A673 (cell line): ENCODE measurements at regions not wholly inside any gene's neighbourhood (a gene's known extent, or its start where the extent isn't known, plus 50 kb on each side); places are given as distances from the start of the nearest gene placed in this dataset.

Source experiments
- BruUV-seq: library from RNA; stranded (reverse); fragments of 400-500 nt; replicated peaks from 2 replicates; lab custom pipeline; 2021; lab: Mats Ljungman, UMichigan
- CTCF ChIA-PET: fragments of 300-600 bp; sonication (Branson Sonifier 250); formaldehyde crosslinking; loops from one replicate; lab custom pipeline; 2022; ENCODE audit warnings: antibody characterized with exemption; lab: Charles Lee
- POLR2A ChIA-PET: fragments of 300-600 bp; sonication (Branson Sonifier 250); formaldehyde crosslinking; loops from one replicate; lab custom pipeline; 2022; ENCODE audit warnings: antibody characterized with exemption; ENCODE audit not compliant: low non-redundant PET; lab: Charles Lee
- DNase-seq: peaks from one replicate; pipeline ENCODE4 v3.0.0-alpha.2; 2015; ENCODE audit warnings: low spot score
- H3K27ac ChIP-seq: fragments of 200-600 bp; sonication (generic); 2 replicates; pipeline ENCODE4 v1.5.1; 2016; ENCODE audit warnings: mixed run types, low read depth, mild to moderate bottlenecking, mixed read lengths, antibody characterized with exemption, low read length; ENCODE audit not compliant: poor library complexity, severe bottlenecking
- H3K27me3 ChIP-seq: fragments of 200-600 bp; sonication (generic); replicated peaks from 2 replicates; pipeline ENCODE4 v1.6.1; 2017; ENCODE audit warnings: mixed run types, low read depth, mild to moderate bottlenecking, mixed read lengths, antibody characterized with exemption, low read length; ENCODE audit not compliant: insufficient read depth, poor library complexity
- H3K36me3 ChIP-seq: fragments of 200-600 bp; sonication (generic); 2 replicates; pipeline ENCODE4 v1.6.1; 2016; ENCODE audit warnings: mixed run types, mild to moderate bottlenecking, mixed read lengths, antibody characterized with exemption, low read length; ENCODE audit not compliant: insufficient read depth, poor library complexity, severe bottlenecking
- H3K4me1 ChIP-seq: fragments of 200-600 bp; sonication (generic); 2 replicates; pipeline ENCODE4 v1.6.1; 2017; ENCODE audit warnings: mixed run types, mild to moderate bottlenecking, mixed read lengths, antibody characterized with exemption, low read length; ENCODE audit not compliant: insufficient read depth, poor library complexity, severe bottlenecking
- H3K4me3 ChIP-seq: fragments of 200-600 bp; sonication (generic); 2 replicates; pipeline ENCODE4 v1.5.1; 2016; ENCODE audit warnings: low read depth, mixed run types, mild to moderate bottlenecking, mixed read lengths, low read length; ENCODE audit not compliant: poor library complexity, severe bottlenecking
- H3K9me3 ChIP-seq: fragments of 200-600 bp; sonication (generic); 2 replicates; pipeline ENCODE4 v1.6.1; 2016; ENCODE audit warnings: mixed run types, low read depth, mild to moderate bottlenecking, mixed read lengths, antibody characterized with exemption, low read length; ENCODE audit not compliant: poor library complexity, severe bottlenecking
- EZH2 ChIP-seq: fragments of 200-600 bp; sonication (generic); IDR thresholded peaks from 2 replicates; pipeline ENCODE4 v1.6.1; 2017; ENCODE audit warnings: borderline replicate concordance, low read depth, mild to moderate bottlenecking, mixed read lengths, antibody characterized with exemption, low read length; ENCODE audit not compliant: poor library complexity, severe bottlenecking
- intact Hi-C: fragments of 100-400 bp; cut with micrococcal nuclease; formaldehyde crosslinking; loops from one replicate; pipeline ENCODE4 v1.10.0; 2022; ENCODE audit not compliant: unreplicated experiment
- TF ChIP-seq, protein P1 (sequence below): fragments of 300-800, 200-600 bp; sonication (generic); conservative IDR thresholded peaks from 2 replicates; pipeline ENCODE4 v1.5.1; 2017; ENCODE audit warnings: low read depth, mild to moderate bottlenecking, antibody characterized with exemption, low read length, moderate library complexity, mixed read lengths

DNA sequence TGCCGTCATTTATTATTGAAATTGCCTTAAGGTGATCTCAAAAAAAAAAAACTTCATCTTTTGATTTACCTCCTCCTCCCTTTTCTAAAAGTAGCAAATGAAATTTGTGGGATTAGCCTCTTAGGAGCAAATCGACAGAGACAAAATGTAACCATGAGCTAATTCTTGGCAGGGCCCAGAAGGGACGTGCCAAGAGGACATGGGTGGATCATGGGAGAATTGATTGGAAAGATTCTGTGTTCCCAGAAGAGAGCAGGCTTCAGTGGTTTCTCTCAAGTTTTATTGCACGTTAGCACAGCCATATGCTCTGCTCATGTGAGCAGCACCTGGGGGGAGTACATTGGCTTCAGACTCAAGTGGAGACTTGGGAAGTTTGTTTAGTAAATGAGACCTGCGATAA, 394.6 kb downstream of the ELAVL2 start:
- Histone ChIP-seq H3K36me3 (no peaks in the 10 kb centered on the region), H3K27me3 (no peaks in the 10 kb centered on the region), H3K27ac (no peak overlapping the region), H3K9me3 (no peaks in the 10 kb centered on the region), H3K4me3 (no peak overlapping the region), H3K4me1 (no peaks in the 10 kb centered on the region)
- intact Hi-C loops = no loop called here
- TF ChIP-seq, protein P1, sequence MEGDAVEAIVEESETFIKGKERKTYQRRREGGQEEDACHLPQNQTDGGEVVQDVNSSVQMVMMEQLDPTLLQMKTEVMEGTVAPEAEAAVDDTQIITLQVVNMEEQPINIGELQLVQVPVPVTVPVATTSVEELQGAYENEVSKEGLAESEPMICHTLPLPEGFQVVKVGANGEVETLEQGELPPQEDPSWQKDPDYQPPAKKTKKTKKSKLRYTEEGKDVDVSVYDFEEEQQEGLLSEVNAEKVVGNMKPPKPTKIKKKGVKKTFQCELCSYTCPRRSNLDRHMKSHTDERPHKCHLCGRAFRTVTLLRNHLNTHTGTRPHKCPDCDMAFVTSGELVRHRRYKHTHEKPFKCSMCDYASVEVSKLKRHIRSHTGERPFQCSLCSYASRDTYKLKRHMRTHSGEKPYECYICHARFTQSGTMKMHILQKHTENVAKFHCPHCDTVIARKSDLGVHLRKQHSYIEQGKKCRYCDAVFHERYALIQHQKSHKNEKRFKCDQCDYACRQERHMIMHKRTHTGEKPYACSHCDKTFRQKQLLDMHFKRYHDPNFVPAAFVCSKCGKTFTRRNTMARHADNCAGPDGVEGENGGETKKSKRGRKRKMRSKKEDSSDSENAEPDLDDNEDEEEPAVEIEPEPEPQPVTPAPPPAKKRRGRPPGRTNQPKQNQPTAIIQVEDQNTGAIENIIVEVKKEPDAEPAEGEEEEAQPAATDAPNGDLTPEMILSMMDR = no peak
- TF ChIP-seq EZH2 = no peak
- no peak for DNase-seq
- POLR2A ChIA-PET = no interaction called here
- BruUV-seq = no TSS peak
- CTCF ChIA-PET = no interaction called here

DNA sequence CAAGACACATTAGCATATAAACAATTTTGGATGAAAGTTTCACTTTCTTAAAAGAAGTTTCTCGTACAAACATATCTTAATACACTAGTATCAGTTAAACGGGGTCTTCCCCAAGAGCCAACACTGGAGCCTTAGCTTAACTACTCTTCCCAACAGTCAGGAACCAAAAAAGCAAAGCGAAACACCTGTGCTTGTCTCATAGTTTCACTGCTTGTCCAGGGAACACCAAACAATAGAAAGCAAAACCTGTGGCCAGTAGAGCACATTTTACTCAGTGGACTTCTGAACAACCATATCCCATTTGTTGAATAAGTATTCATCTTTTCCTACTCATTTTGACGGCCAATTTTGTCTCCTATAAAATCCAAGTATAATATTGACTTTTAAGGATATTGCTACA, 391.4 kb downstream of the ELAVL2 start:
- TF ChIP-seq, protein P1 = no peak
- no peak for TF ChIP-seq EZH2
- no peak overlapping the region for H3K4me3 ChIP-seq
- DNase-seq = no peak
- ChIA-PET POLR2A (no interaction called here), CTCF (no interaction called here)
- no peaks in the 10 kb centered on the region for H3K4me1 ChIP-seq
- no peaks in the 10 kb centered on the region for H3K36me3 ChIP-seq
- no peak overlapping the region for H3K27ac ChIP-seq
- BruUV-seq = no TSS peak
- H3K9me3 ChIP-seq = no peaks in the 10 kb centered on the region
- intact Hi-C loops = no loop called here
- no peaks in the 10 kb centered on the region for H3K27me3 ChIP-seq

DNA sequence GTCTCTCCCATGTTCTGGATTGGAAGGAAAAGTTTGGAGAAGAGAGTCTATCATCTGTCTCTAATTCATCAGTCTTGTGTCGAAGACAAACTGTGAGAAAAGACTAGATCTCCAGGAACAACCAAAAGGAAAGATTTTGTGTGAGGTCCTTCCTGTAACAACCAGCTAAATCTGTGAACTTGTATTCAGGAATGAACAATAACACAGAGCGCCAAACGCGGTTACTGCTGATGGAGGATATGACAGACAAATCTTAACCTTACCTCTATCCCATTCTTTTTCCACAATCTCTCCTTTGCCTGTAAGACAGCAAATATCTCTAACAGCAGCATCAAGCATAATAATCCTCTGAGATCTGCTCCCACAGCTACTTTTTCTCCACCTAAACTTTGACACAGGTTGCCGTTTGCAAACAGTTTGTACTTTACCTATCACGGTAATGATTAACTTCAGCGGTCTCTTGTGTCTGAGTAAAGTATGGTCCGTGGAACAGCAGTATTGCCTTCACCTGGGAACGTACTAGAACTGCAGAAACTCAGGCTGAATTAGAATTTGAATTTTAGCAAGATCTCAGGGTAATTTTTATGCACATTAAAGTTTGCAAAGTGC, 387.6 kb downstream of the ELAVL2 start:
- H3K4me1 ChIP-seq = no peaks in the 10 kb centered on the region
- no peak overlapping the region for H3K4me3 ChIP-seq
- H3K9me3 ChIP-seq = no peaks in the 10 kb centered on the region
- H3K27me3 ChIP-seq = no peaks in the 10 kb centered on the region
- H3K36me3 ChIP-seq = no peaks in the 10 kb centered on the region
- POLR2A ChIA-PET = no interaction called here
- BruUV-seq = no TSS peak
- CTCF ChIA-PET = no interaction called here
- no peak for DNase-seq
- TF ChIP-seq, protein P1 = no peak
- TF ChIP-seq EZH2 = no peak
- H3K27ac ChIP-seq = no peak overlapping the region
- intact Hi-C loops = no loop called here
